GM18951 (cell line): ENCODE measurements at regions not wholly inside any gene's neighbourhood (a gene's known extent, or its start where the extent isn't known, plus 50 kb on each side); places are given as distances from the start of the nearest gene placed in this dataset.
"Not testable (repeated sequence)": the region's sequence is repeated elsewhere in the genome, so short reads cannot be mapped to it uniquely, and the experiment has no call there.

ENCODE experiments used
- POLR2A ChIP-seq: IDR thresholded peaks from 4 replicates; pipeline ENCODE4 v1.6.1; 2011; ENCODE audit warnings: mild to moderate bottlenecking; ENCODE audit not compliant: insufficient read length, insufficient read depth; ENCODE audit errors: extremely low read depth
- in situ Hi-C: fragments of 300-500 bp; cut with MboI; formaldehyde crosslinking; loops from one replicate; pipeline ENCODE4 v1.12.0; 2022; ENCODE audit warnings: low sequenced_read_pairs, mixed read lengths, inconsistent platforms; ENCODE audit not compliant: unreplicated experiment

- in situ Hi-C loops, result no loop called here
- no peak for TF ChIP-seq POLR2A
Measured at GRCh38 chr17:77332981-77333685, 192.4 kb downstream of the SEC14L1 start.

- TF ChIP-seq POLR2A, result no peak
Measured at GRCh38 chr17:77337150-77337549, 196.4 kb downstream of the SEC14L1 start.

GRCh38 chr17:77341069-77341541 is 200.3 kb downstream of the SEC14L1 start:
- in situ Hi-C loops, result no loop called here
- TF ChIP-seq POLR2A, result no peak

More at GRCh38 chr17:77337150-77337549, 196.4 kb downstream of the SEC14L1 start:
- in situ Hi-C loops, result no loop called here

- in situ Hi-C loops, result not testable (repeated sequence)
Measured at GRCh38 chr17:77342656-77342990, 201.9 kb downstream of the SEC14L1 start.

- TF ChIP-seq POLR2A, result no peak
- in situ Hi-C loops, result no loop called here
Measured at GRCh38 chr17:77343031-77343800, 202.4 kb downstream of the SEC14L1 start.

- TF ChIP-seq POLR2A, result no peak
- in situ Hi-C loops, result no loop called here
Measured at GRCh38 chr17:77344038-77344437, 203.3 kb downstream of the SEC14L1 start.

GRCh38 chr17:77345260-77345910 is 204.6 kb downstream of the SEC14L1 start:
- in situ Hi-C loops, result no loop called here
- TF ChIP-seq POLR2A, result no peak

- in situ Hi-C loops, result no loop called here
- no peak for TF ChIP-seq POLR2A
Measured at GRCh38 chr17:77346765-77347164, 206.0 kb downstream of the SEC14L1 start.

- in situ Hi-C loops, result no loop called here
Measured at GRCh38 chr17:77347544-77347943, 206.8 kb downstream of the SEC14L1 start.

GRCh38 chr17:77349976-77350830 is 209.4 kb downstream of the SEC14L1 start:
- in situ Hi-C loops, result no loop called here
- no peak for TF ChIP-seq POLR2A

More at GRCh38 chr17:77347544-77347943, 206.8 kb downstream of the SEC14L1 start:
- no peak for TF ChIP-seq POLR2A

GRCh38 chr17:77352441-77352840 is 211.7 kb downstream of the SEC14L1 start:
- in situ Hi-C loops, result no loop called here
- no peak for TF ChIP-seq POLR2A

- in situ Hi-C loops, result no loop called here
- TF ChIP-seq POLR2A, result no peak
Measured at GRCh38 chr17:77352996-77353395, 212.2 kb downstream of the SEC14L1 start.
